HepG2 (cell line): ENCODE measurements at regions not wholly inside any gene's neighbourhood (a gene's known extent, or its start where the extent isn't known, plus 50 kb on each side); places are given as distances from the start of the nearest gene placed in this dataset.

Experiments used
- ATAC-seq: fragments of 200-7000 bp; cut with Tn5 transposase; 3 replicates; pipeline ENCODE4 v1.9.1; 2020; ENCODE audit warnings: mild to moderate bottlenecking, moderate library complexity
- BruUV-seq: library from RNA; stranded (reverse); fragments of 400-500 nt; replicated peaks from 2 replicates; lab custom pipeline; 2021; lab: Mats Ljungman, UMichigan
- CTCF ChIA-PET: fragments of 300-600 bp; formaldehyde crosslinking; extraction: SDS; loops from one replicate; lab custom pipeline; 2021; ENCODE audit warnings: low total read pairs, inconsistent platforms, low intra/inter-chr PET ratio; lab: Yijun Ruan, JAX
- POLR2A ChIA-PET: fragments of 350-600 bp; sonication (Branson Sonifier 250); formaldehyde crosslinking; loops from one replicate; lab custom pipeline; 2020; ENCODE audit warnings: antibody characterized with exemption, inconsistent platforms; lab: Yijun Ruan, JAX
- DNase-seq: peaks from one replicate; pipeline ENCODE4 v3.0.0-alpha.2; 2015; ENCODE audit warnings: low spot score
- FAIRE-seq: peaks from 3 replicates; lab custom pipeline; 2011; peaks lifted over from hg19 to GRCh38; lab: Jason Lieb, UNC
- H2AFZ ChIP-seq: one replicate; pipeline ENCODE4 v1.6.1; 2011; ENCODE audit warnings: low read length, inconsistent platforms
- H3K27ac ChIP-seq: fragments of 300-600 bp; 3 replicates; pipeline ENCODE4 v1.8.0; 2011; ENCODE audit warnings: mixed run types, mild to moderate bottlenecking, mixed read lengths, low read length, inconsistent platforms; ENCODE audit not compliant: insufficient read depth; ENCODE audit errors: extremely low read length
- H3K27me3 ChIP-seq, 2 experiments: fragments of 200-600 bp in 1 of 2; 2 replicates in 1 of 2; 3 replicates in 1 of 2; pipeline versions ENCODE4 v1.6.0 to v1.8.0; 2011; ENCODE audit warnings: low read length in 2 of 2, mild to moderate bottlenecking in 2 of 2, moderate library complexity in 2 of 2, inconsistent platforms in 1 of 2; ENCODE audit not compliant: insufficient read depth in 2 of 2, control insufficient read depth in 1 of 2
- H3K36me3 ChIP-seq, 2 experiments: fragments of 200-600 bp in 1 of 2; replicated peaks in 1 of 2; 2 replicates in 1 of 2; 3 replicates in 1 of 2; pipeline versions ENCODE4 v1.5.1 to v1.8.0; 2011; ENCODE audit warnings: low read length in 2 of 2, inconsistent platforms in 1 of 2; ENCODE audit not compliant: insufficient read depth in 2 of 2, control insufficient read depth in 1 of 2
- H3K4me1 ChIP-seq: 2 replicates; pipeline ENCODE4 v1.5.1; 2012; ENCODE audit warnings: low read length, inconsistent platforms; ENCODE audit not compliant: insufficient read depth
- H3K4me2 ChIP-seq: 2 replicates; pipeline ENCODE4 v1.6.0; 2011; ENCODE audit warnings: low read depth, low read length, inconsistent platforms
- H3K4me3 ChIP-seq, 3 experiments: fragments of 200-600 bp in 1 of 3; sonication (generic), shearing (Covaris generic) in 1 of 3; replicated peaks in 1 of 3; 2 replicates each; pipeline ENCODE4 v1.5.1; 2011 to 2016; ENCODE audit warnings: low read length in 3 of 3, inconsistent platforms in 2 of 3, low read depth in 2 of 3, mild to moderate bottlenecking in 2 of 3, control low read depth in 1 of 3, mixed read lengths in 1 of 3; ENCODE audit not compliant: insufficient read depth in 1 of 3
- H3K79me2 ChIP-seq: one replicate; pipeline ENCODE4 v1.6.1; 2011; ENCODE audit warnings: low read length, inconsistent platforms; ENCODE audit not compliant: insufficient read depth
- H3K9ac ChIP-seq: 2 replicates; pipeline ENCODE4 v1.6.0; 2011; ENCODE audit warnings: mild to moderate bottlenecking, low read depth, low read length, inconsistent platforms; ENCODE audit not compliant: insufficient read depth
- H3K9me3 ChIP-seq: 2 replicates; pipeline ENCODE4 v1.5.1; 2012; ENCODE audit warnings: mild to moderate bottlenecking, low read length
- H4K20me1 ChIP-seq: 2 replicates; pipeline ENCODE4 v1.6.0; 2011; ENCODE audit warnings: inconsistent platforms, mild to moderate bottlenecking, low read length, moderate library complexity; ENCODE audit not compliant: insufficient read depth
- NCOA1 ChIP-seq: sonication (generic); formaldehyde crosslinking; IDR thresholded peaks from 2 replicates; pipeline ENCODE4 v1.9.0; 2021; ENCODE audit warnings: missing genetic modification reagents
- RAD21 ChIP-seq: fragments of 450-650 bp; formaldehyde crosslinking; IDR thresholded peaks from 2 replicates; pipeline ENCODE4 v1.5.0; 2020; ENCODE audit warnings: mild to moderate bottlenecking
- TGIF2 ChIP-seq: IDR thresholded peaks from 2 replicates; pipeline ENCODE4 v1.6.1; 2016; ENCODE audit warnings: control low read depth, missing compliant biosample characterization
- ZFAT ChIP-seq: sonication (generic); formaldehyde crosslinking; conservative IDR thresholded peaks from 2 replicates; pipeline ENCODE4 v1.8.1; 2023; ENCODE audit warnings: missing genetic modification reagents, inconsistent platforms
- ZNF207 ChIP-seq: fragments of 450-650 bp; IDR thresholded peaks from 2 replicates; pipeline ENCODE4 v1.6.1; 2016; ENCODE audit warnings: antibody characterized with exemption, borderline replicate concordance
- ZNF335 ChIP-seq: sonication (generic); formaldehyde crosslinking; IDR thresholded peaks from 2 replicates; pipeline ENCODE4 v1.4.0; 2020; ENCODE audit warnings: missing genetic modification reagents
- WGBS: methylation state at CpG from one replicate; pipeline ENCODE4 v1.1.6; 2017; ENCODE audit warnings: low lambda C conversion rate; 5-methylcytosine and 5-hydroxymethylcytosine counted together
- in situ Hi-C: cut with HindIII; loops from 2 replicates; pipeline ENCODE4 v1.10.0; 2017; ENCODE audit warnings: low pct_unique_long_range_greater_than_20kb; ENCODE audit not compliant: extremely low pct_ligation_motif_present
- intact Hi-C: fragments of 100-400 bp; cut with micrococcal nuclease; formaldehyde crosslinking; loops from one replicate; pipeline ENCODE4 v1.10.0; 2022; ENCODE audit not compliant: unreplicated experiment
- TF ChIP-seq, protein P1 (sequence below): sonication (generic); formaldehyde crosslinking; IDR thresholded peaks from 2 replicates; pipeline ENCODE4 v1.4.0; 2020; ENCODE audit warnings: missing genetic modification reagents

- TF ChIP-seq RAD21 (CRISPR knock-in tag) (no peak), ZNF335 (CRISPR knock-in tag) (no peak), ZNF207 (no peak), TGIF2 (CRISPR knock-in tag) (no peak), ZFAT (CRISPR knock-in tag) (no peak), NCOA1 (CRISPR knock-in tag) (no peak)
- TF ChIP-seq, protein P1, sequence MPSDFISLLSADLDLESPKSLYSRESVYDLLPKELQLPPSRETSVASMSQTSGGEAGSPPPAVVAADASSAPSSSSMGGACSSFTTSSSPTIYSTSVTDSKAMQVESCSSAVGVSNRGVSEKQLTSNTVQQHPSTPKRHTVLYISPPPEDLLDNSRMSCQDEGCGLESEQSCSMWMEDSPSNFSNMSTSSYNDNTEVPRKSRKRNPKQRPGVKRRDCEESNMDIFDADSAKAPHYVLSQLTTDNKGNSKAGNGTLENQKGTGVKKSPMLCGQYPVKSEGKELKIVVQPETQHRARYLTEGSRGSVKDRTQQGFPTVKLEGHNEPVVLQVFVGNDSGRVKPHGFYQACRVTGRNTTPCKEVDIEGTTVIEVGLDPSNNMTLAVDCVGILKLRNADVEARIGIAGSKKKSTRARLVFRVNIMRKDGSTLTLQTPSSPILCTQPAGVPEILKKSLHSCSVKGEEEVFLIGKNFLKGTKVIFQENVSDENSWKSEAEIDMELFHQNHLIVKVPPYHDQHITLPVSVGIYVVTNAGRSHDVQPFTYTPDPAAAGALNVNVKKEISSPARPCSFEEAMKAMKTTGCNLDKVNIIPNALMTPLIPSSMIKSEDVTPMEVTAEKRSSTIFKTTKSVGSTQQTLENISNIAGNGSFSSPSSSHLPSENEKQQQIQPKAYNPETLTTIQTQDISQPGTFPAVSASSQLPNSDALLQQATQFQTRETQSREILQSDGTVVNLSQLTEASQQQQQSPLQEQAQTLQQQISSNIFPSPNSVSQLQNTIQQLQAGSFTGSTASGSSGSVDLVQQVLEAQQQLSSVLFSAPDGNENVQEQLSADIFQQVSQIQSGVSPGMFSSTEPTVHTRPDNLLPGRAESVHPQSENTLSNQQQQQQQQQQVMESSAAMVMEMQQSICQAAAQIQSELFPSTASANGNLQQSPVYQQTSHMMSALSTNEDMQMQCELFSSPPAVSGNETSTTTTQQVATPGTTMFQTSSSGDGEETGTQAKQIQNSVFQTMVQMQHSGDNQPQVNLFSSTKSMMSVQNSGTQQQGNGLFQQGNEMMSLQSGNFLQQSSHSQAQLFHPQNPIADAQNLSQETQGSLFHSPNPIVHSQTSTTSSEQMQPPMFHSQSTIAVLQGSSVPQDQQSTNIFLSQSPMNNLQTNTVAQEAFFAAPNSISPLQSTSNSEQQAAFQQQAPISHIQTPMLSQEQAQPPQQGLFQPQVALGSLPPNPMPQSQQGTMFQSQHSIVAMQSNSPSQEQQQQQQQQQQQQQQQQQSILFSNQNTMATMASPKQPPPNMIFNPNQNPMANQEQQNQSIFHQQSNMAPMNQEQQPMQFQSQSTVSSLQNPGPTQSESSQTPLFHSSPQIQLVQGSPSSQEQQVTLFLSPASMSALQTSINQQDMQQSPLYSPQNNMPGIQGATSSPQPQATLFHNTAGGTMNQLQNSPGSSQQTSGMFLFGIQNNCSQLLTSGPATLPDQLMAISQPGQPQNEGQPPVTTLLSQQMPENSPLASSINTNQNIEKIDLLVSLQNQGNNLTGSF (CRISPR knock-in tag), result no peak
- POLR2A ChIA-PET, result no interaction called here
- H3K9ac ChIP-seq, result no peak overlapping the region
These were observed 408.4 kb downstream of the MAFB start for GRCh38 chr20:40280616-40281015.

More at GRCh38 chr20:40280616-40281015, 408.4 kb downstream of the MAFB start:
- Histone ChIP-seq H3K36me3 (no peaks in the 10 kb centered on the region), H3K27me3 (no peaks in the 10 kb centered on the region), H3K4me1 (no peaks in the 10 kb centered on the region), H3K79me2 (no peaks in the 10 kb centered on the region), H3K27ac (no peak overlapping the region), H3K9me3 (no peaks in the 10 kb centered on the region), H2AFZ (no peak overlapping the region), H3K4me3 (no peak overlapping the region), H3K4me2 (no peak overlapping the region), H4K20me1 (no peaks in the 10 kb centered on the region)
- WGBS, result 16% methylated on average over 4 of the region's 4 CpGs
- in situ Hi-C loops, result no loop called here
- BruUV-seq, result no TSS peak
- no peak for DNase-seq
- CTCF ChIA-PET, result no interaction called here
- no peak for ATAC-seq
- intact Hi-C loops, result no loop called here
- no peak for FAIRE-seq
